HEK293 (cell line): ENCODE measurements at regions not wholly inside any gene's neighbourhood (a gene's known extent, or its start where the extent isn't known, plus 50 kb on each side); places are given as distances from the start of the nearest gene placed in this dataset.
"Not testable (repeated sequence)": the region's sequence is repeated elsewhere in the genome, so short reads cannot be mapped to it uniquely, and the experiment has no call there.

ENCODE experiments used
- CTCF ChIP-seq: fragments of 450-650 bp; formaldehyde crosslinking; IDR thresholded peaks from 2 replicates; pipeline ENCODE4 v1.5.1; 2016; ENCODE audit warnings: missing biosample characterization, missing genetic modification characterization
- PBX3 ChIP-seq: sonication (generic); formaldehyde crosslinking; IDR thresholded peaks from 2 replicates; pipeline ENCODE4 v1.8.1; 2022; ENCODE audit warnings: mild to moderate bottlenecking, moderate library complexity, missing genetic modification reagents
- SALL2 ChIP-seq: fragments of 450-650 bp; formaldehyde crosslinking; IDR thresholded peaks from 2 replicates; pipeline ENCODE4 v1.5.0; 2017; ENCODE audit warnings: missing biosample characterization, mild to moderate bottlenecking, missing genetic modification characterization, borderline replicate concordance
- ZBTB26 ChIP-seq: fragments of 450-650 bp; formaldehyde crosslinking; optimal IDR thresholded peaks from 2 replicates; pipeline ENCODE3; 2016; ENCODE audit warnings: missing biosample characterization, mild to moderate bottlenecking, missing genetic modification characterization
- ZBTB49 ChIP-seq: fragments of 450-650 bp; formaldehyde crosslinking; IDR thresholded peaks from 2 replicates; pipeline ENCODE4 v1.5.1; 2016; ENCODE audit warnings: missing biosample characterization, missing genetic modification characterization, low read depth
- ZNF449 ChIP-seq: fragments of 450-650 bp; formaldehyde crosslinking; IDR thresholded peaks from 2 replicates; pipeline ENCODE4 v1.5.1; 2017; ENCODE audit warnings: missing biosample characterization, mild to moderate bottlenecking, missing genetic modification characterization, moderate library complexity
- ZNF660 ChIP-seq: fragments of 450-650 bp; IDR thresholded peaks from 2 replicates; pipeline ENCODE4 v1.5.1; 2018; ENCODE audit warnings: missing biosample characterization, mild to moderate bottlenecking, missing genetic modification characterization

- TF ChIP-seq CTCF; ZNF449 (tag by site-specific recombination); SALL2 (tag by site-specific recombination); ZNF660 (tag by site-specific recombination); PBX3; ZBTB49; ZBTB26: not testable (repeated sequence)
Observed at GRCh38 chr1:865633-866032, 58.1 kb upstream of the SAMD11 start.
